Chondrocyte (in vitro differentiated cells): ENCODE measurements at regions not wholly inside any gene's neighbourhood (a gene's known extent, or its start where the extent isn't known, plus 50 kb on each side); places are given as distances from the start of the nearest gene placed in this dataset.

Experiments used
- DNase-seq: peaks from one replicate; pipeline ENCODE4 v3.0.0; 2021; ENCODE audit warnings: mixed read lengths, low spot score
- H3K27ac Mint-ChIP-seq: one replicate; pipeline ENCODE4 v1.8.0; 2021; ENCODE audit warnings: mild to moderate bottlenecking, moderate library complexity, mixed read lengths; ENCODE audit not compliant: unreplicated experiment
- H3K27me3 Mint-ChIP-seq: 2 replicates; pipeline ENCODE4 v1.8.0; 2021; ENCODE audit warnings: low read depth, mixed read lengths
- H3K36me3 Mint-ChIP-seq: 2 replicates; pipeline ENCODE4 v1.8.0; 2021; ENCODE audit warnings: low read depth, mixed read lengths
- H3K4me1 Mint-ChIP-seq: 2 replicates; pipeline ENCODE4 v1.8.0; 2021; ENCODE audit warnings: low read depth, mild to moderate bottlenecking, mixed read lengths
- H3K4me3 Mint-ChIP-seq: one replicate; pipeline ENCODE4 v1.8.0; 2021; ENCODE audit warnings: mild to moderate bottlenecking, moderate library complexity, mixed read lengths; ENCODE audit not compliant: unreplicated experiment
- H3K9me3 Mint-ChIP-seq: 2 replicates; pipeline ENCODE4 v1.8.0; 2021; ENCODE audit warnings: low read depth, mixed read lengths
- CTCF ChIP-seq: fragments of 200-600 bp; sonication (generic); IDR thresholded peaks from 2 replicates; pipeline ENCODE4 v1.5.0; 2021; ENCODE audit warnings: antibody characterized with exemption, mild to moderate bottlenecking, moderate library complexity

GRCh38 chr3:137641879-137642704 lies 122.0 kb upstream of the SOX14 start:
- no peak overlapping the region for H3K4me3 Mint-ChIP-seq

GRCh38 chr3:137642831-137643230 lies 121.3 kb upstream of the SOX14 start:
- Mint-ChIP-seq H3K4me3 (no peak overlapping the region), H3K27me3 (peaks cover 8% of the 10 kb centered on the region), H3K36me3 (no peaks in the 10 kb centered on the region), H3K27ac (no peak overlapping the region), H3K4me1 (no peaks in the 10 kb centered on the region), H3K9me3 (peaks cover 8% of the 10 kb centered on the region)
- DNase-seq: no peak
- no peak for TF ChIP-seq CTCF

More at GRCh38 chr3:137641879-137642704, 122.0 kb upstream of the SOX14 start:
- TF ChIP-seq CTCF: no peak
- no peak for DNase-seq
- Mint-ChIP-seq H3K9me3 (peaks cover 8% of the 10 kb centered on the region), H3K27ac (no peak overlapping the region), H3K27me3 (peaks cover 8% of the 10 kb centered on the region), H3K36me3 (no peaks in the 10 kb centered on the region), H3K4me1 (no peaks in the 10 kb centered on the region)

GRCh38 chr3:137647179-137647578 lies 116.9 kb upstream of the SOX14 start:
- no peak overlapping the region for H3K27ac Mint-ChIP-seq
- H3K4me1 Mint-ChIP-seq: no peaks in the 10 kb centered on the region
- H3K9me3 Mint-ChIP-seq: no peaks in the 10 kb centered on the region
- no peak for TF ChIP-seq CTCF
- no peak overlapping the region for H3K4me3 Mint-ChIP-seq
- peaks cover 8% of the 10 kb centered on the region for H3K27me3 Mint-ChIP-seq
- no peaks in the 10 kb centered on the region for H3K36me3 Mint-ChIP-seq
- no peak for DNase-seq

- Mint-ChIP-seq H3K4me1 (no peaks in the 10 kb centered on the region), H3K27ac (no peak overlapping the region), H3K4me3 (no peak overlapping the region), H3K27me3 (no peaks in the 10 kb centered on the region), H3K36me3 (no peaks in the 10 kb centered on the region), H3K9me3 (peaks cover 36% of the 10 kb centered on the region)
- DNase-seq: no peak
- no peak for TF ChIP-seq CTCF
These were observed 94.5 kb upstream of the SOX14 start for GRCh38 chr3:137669519-137670060.

GRCh38 chr3:137687181-137687879 lies 76.8 kb upstream of the SOX14 start:
- TF ChIP-seq CTCF: no peak
- H3K36me3 Mint-ChIP-seq: no peaks in the 10 kb centered on the region
- H3K4me3 Mint-ChIP-seq: no peak overlapping the region

More at GRCh38 chr3:137687181-137687879, 76.8 kb upstream of the SOX14 start:
- H3K27me3 Mint-ChIP-seq: no peaks in the 10 kb centered on the region
- DNase-seq: no peak
- H3K9me3 Mint-ChIP-seq: no peaks in the 10 kb centered on the region
- H3K27ac Mint-ChIP-seq: no peak overlapping the region
- no peaks in the 10 kb centered on the region for H3K4me1 Mint-ChIP-seq
